ENCODE measurements at regions not wholly inside any gene's neighbourhood (a gene's known extent, or its start where the extent isn't known, plus 50 kb on each side); places are given as distances from the start of the nearest gene placed in this dataset.

- TF ChIP-seq, protein P1, sequence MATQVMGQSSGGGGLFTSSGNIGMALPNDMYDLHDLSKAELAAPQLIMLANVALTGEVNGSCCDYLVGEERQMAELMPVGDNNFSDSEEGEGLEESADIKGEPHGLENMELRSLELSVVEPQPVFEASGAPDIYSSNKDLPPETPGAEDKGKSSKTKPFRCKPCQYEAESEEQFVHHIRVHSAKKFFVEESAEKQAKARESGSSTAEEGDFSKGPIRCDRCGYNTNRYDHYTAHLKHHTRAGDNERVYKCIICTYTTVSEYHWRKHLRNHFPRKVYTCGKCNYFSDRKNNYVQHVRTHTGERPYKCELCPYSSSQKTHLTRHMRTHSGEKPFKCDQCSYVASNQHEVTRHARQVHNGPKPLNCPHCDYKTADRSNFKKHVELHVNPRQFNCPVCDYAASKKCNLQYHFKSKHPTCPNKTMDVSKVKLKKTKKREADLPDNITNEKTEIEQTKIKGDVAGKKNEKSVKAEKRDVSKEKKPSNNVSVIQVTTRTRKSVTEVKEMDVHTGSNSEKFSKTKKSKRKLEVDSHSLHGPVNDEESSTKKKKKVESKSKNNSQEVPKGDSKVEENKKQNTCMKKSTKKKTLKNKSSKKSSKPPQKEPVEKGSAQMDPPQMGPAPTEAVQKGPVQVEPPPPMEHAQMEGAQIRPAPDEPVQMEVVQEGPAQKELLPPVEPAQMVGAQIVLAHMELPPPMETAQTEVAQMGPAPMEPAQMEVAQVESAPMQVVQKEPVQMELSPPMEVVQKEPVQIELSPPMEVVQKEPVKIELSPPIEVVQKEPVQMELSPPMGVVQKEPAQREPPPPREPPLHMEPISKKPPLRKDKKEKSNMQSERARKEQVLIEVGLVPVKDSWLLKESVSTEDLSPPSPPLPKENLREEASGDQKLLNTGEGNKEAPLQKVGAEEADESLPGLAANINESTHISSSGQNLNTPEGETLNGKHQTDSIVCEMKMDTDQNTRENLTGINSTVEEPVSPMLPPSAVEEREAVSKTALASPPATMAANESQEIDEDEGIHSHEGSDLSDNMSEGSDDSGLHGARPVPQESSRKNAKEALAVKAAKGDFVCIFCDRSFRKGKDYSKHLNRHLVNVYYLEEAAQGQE (IDR thresholded peaks at IDR 0.05) = no peak
- TF ChIP-seq CTCF (IDR thresholded peaks at IDR 0.05; ENCODE audit: low read depth, low read length, missing input control) = no peak
- no peak for TF ChIP-seq GABPA (IDR thresholded peaks at IDR 0.05 in 1 of 2, conservative IDR thresholded peaks at IDR 0.05 in 1 of 2)
- TF ChIP-seq SP1 (IDR thresholded peaks at IDR 0.05) = no peak
- no peak for TF ChIP-seq YY1 (IDR thresholded peaks at IDR 0.05)
- no peak for TF ChIP-seq RXRA (IDR thresholded peaks at IDR 0.05)
- TF ChIP-seq ZBTB33 (IDR thresholded peaks at IDR 0.05) = no peak
- no peak for TF ChIP-seq NR2F2 (IDR thresholded peaks at IDR 0.05)
- no peak for TF ChIP-seq MAX (IDR thresholded peaks at IDR 0.05)
- TF ChIP-seq RAD21 (IDR thresholded peaks at IDR 0.05) = no peak
- TF ChIP-seq FOXA2 (IDR thresholded peaks at IDR 0.05) = no peak
- TF ChIP-seq JUND (IDR thresholded peaks at IDR 0.05) = no peak
Observed at GRCh38 chr18:67916097-67916496, 399.6 kb upstream of the DSEL start.

Measured in liver (tissue), 3 donors.